GM19467 (cell line): ENCODE measurements at regions not wholly inside any gene's neighbourhood (a gene's known extent, or its start where the extent isn't known, plus 50 kb on each side); places are given as distances from the start of the nearest gene placed in this dataset.

Experiments
- ATAC-seq: cut with Tn5 transposase; IDR thresholded peaks from one replicate; pipeline ENCODE4 v1.9.1; 2021; ENCODE audit warnings: mild to moderate bottlenecking, moderate library complexity; ENCODE audit not compliant: unreplicated experiment

GRCh38 chr13:31956980-31957644 lies 74.5 kb upstream of the FRY start:
- ATAC-seq, result no peak

- no peak for ATAC-seq
Observed at GRCh38 chr13:31957772-31958171, 73.8 kb upstream of the FRY start.

- ATAC-seq, result no peak
Observed at GRCh38 chr13:31962731-31963370, 68.7 kb upstream of the FRY start.

- no peak for ATAC-seq
Observed at GRCh38 chr13:31963631-31964030, 67.9 kb upstream of the FRY start.

GRCh38 chr13:31964168-31964567 lies 67.4 kb upstream of the FRY start:
- ATAC-seq, result no peak

- peak; percentile 82 for ATAC-seq
Observed at GRCh38 chr13:31965361-31966066, 66.1 kb upstream of the FRY start.

GRCh38 chr13:31967155-31967554 lies 64.4 kb upstream of the FRY start:
- no peak for ATAC-seq

GRCh38 chr13:31968473-31968872 lies 63.1 kb upstream of the FRY start:
- ATAC-seq, result no peak

- ATAC-seq, result no peak
Observed at GRCh38 chr13:31970231-31970930, 61.2 kb upstream of the FRY start.

GRCh38 chr13:31972453-31972852 lies 59.1 kb upstream of the FRY start:
- no peak for ATAC-seq

GRCh38 chr13:31978021-31978420 lies 53.6 kb upstream of the FRY start:
- ATAC-seq, result no peak

GRCh38 chr13:31980830-31981229 lies 50.7 kb upstream of the FRY start:
- ATAC-seq, result no peak
